HG03354 (cell line): ENCODE measurements at regions not wholly inside any gene's neighbourhood (a gene's known extent, or its start where the extent isn't known, plus 50 kb on each side); places are given as distances from the start of the nearest gene placed in this dataset.

ENCODE experiments used
- ATAC-seq: cut with Tn5 transposase; IDR thresholded peaks from one replicate; pipeline ENCODE4 v1.9.1; 2021; ENCODE audit warnings: mild to moderate bottlenecking; ENCODE audit not compliant: unreplicated experiment, poor library complexity, severe bottlenecking

DNA sequence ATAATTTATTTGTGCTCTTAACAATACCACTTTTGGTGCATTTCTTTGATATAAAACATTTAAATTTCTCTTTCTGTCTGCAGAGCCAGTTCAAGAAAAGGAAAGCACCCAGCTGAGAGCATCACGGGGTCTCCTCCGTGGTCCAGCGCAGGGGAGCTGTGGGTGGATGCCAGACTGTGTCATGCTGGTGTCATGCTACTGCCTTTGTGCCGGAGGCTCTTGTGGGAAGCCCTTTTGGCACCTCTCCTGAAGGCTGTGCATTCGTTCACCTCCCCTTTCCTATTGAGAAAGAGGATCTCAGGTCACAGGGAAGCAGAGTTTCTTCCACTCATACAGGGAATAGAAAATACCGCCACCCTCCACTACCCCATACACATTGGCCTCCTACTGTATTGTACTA is 450.4 kb downstream of the GALR1 start:
- no peak for ATAC-seq

DNA sequence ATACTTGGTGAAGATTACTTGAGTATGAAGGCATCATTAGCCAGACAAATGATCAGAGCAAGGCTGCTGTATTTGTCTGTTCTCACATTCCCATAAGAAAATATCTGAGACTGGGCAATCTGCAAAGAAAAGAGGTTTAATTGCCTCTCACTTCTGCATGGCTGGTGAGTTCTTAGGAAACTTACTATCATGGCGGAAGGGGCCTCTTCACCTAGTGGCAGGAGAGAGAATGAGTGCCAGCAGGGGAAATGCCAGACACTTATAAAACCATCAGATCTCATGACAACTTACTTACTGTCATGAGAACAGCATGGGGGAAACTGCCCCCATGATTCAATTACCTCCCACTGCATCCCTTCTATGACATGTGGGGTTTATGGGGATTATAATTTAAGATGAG is 452.3 kb downstream of the GALR1 start:
- no peak for ATAC-seq

DNA sequence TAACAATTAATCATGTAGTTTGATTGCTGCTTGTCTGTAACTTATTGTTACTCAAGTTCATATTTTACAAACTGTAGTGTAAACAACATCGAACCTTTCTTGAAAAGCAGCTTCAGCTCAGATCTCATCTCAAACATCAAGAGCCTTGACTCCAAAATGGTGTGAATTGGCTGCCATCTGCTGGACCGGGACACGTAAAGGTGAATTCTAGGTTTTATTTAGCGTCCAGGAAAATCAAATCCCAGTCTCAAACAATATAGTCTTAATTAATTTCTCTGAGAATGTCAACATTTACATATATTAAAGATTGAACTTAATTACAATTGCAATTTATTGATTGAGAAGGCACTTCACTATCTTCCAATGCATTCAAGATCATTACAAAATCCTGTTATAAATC is 453.0 kb downstream of the GALR1 start:
- ATAC-seq: no peak

DNA sequence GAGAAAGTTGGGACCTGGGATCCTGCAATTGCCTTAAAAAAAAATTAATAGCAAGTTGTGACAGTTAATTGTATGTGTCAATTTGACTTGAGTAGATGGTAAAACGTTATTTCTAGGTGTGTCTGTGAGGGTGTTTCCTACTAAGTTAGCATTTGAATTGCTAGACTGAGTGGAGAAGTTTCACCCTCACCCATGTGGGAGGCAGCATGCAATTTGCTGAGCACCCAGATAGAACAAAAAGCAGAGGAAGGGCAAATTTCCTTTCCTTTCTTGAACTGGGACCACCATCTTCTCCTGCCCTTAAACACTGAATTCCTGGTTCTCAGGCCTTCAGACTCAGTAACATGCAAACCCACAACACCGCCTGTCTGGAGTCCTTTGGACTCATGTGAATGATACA is 455.7 kb downstream of the GALR1 start:
- no peak for ATAC-seq

DNA sequence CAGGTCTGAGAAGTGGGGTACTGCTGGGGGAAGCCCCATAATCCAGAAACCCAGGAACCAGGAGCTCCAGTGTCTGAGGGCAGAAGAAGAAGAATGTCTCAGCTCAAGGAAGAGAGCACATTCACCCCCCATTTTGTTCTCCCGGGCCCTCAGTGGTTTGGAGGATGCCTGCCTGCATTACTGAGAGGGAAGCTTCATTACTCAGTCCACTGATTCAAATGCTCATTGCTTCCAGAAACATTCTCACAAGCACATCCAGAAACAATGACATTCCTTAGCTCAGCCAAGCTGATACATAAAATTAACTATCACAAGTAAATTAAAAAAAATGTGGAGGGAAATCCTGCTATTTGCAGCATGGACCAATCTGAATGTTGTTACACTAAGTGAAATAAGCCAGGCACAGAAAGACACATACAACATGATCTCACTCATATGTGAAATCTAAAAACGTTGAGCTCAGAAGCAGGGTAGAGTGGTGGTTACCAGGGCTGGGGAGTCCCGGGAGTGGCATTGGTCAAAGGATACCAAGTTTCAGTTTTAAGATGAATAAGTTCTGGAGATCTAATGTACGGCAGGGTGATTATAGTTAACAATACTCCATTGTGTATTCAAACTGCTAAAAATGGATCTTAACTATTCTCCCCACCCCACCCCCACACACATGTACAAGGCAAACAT is 459.3 kb downstream of the GALR1 start:
- ATAC-seq: peak; percentile 84

DNA sequence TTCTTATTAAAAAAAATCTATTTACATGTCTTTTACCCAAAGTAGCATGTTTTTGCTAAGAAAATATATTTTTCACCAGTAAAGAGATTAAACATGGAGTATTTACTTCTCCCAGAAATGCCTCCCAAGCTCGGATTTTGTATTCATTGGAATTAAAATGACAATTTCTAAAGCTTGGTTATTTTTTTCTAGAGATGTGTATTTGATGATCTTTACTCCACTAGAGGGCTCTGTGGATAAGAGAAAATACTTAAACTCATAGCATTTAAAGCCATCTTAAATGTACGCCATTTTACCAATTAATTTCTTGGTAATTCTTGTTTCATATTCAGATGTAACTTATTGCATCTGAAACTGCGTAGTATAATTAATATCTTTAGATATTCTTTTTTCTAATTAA is 461.4 kb downstream of the GALR1 start:
- ATAC-seq: no peak

DNA sequence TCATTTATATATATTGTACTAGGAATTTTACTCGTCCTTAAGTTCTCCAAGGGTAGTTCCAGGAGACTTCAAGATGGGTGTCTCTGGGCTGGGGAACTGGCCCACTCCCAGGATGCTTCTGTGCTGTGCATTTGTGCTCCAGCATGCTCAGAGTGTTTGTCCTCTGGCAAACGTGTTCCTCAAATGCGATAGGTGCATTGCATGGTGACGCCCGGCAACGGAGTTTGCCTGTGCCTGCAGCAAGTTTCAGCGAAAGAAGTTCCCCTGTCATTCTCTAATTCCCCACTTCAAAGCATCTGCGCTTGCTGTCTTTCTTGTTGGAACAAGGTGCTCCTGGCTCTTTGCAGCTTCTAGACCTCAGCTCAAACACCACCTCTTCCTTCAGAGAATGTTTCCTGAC is 465.1 kb downstream of the GALR1 start:
- no peak for ATAC-seq

DNA sequence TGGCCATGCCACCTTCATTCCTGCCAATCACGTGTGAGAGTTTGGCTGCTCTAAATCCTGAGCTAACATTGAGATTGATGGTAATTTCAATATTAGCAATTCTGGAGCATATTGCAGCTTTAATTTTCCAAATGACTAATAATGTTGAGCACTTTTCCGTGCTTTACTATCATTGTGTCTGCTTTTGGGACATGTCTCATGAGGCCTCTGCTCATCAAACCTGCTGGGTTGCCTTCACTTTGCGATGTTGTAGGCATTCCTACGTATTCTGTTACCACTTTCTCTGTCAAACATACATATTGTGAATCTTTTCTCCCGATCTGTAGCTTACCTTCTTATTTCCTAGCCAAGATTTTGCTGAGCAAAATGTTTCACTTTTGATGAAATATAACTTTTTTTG is 466.6 kb downstream of the GALR1 start:
- ATAC-seq: no peak

DNA sequence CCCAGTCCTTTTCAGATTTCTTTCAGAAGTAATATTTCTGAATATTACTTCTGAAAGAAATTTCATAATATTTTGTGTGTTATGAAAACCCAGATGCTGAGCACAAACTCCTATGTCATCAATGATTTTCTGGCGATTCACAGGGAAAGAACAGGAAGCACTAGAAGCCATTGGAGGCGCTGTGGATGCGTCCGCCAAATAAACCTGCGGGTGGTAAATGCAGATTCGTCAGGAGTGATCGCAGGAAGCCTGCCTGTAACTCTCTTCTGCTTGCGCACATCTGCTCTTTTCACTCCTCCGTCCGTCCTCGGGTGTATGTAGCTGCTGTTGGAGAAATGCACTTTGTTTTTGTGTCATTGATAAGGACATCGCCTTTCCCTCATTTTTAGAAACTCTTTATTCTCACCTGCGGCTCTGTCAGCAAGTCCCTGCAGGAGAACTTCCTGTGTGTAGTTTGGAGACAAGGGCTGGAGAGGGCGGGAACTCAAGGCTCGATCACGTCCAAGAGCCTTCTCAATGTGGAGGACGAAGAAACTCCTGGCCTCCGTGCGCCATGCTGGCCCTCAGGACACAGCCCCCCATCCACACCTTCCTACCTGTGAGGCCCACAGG is 483.8 kb downstream of the GALR1 start:
- ATAC-seq: no peak

DNA sequence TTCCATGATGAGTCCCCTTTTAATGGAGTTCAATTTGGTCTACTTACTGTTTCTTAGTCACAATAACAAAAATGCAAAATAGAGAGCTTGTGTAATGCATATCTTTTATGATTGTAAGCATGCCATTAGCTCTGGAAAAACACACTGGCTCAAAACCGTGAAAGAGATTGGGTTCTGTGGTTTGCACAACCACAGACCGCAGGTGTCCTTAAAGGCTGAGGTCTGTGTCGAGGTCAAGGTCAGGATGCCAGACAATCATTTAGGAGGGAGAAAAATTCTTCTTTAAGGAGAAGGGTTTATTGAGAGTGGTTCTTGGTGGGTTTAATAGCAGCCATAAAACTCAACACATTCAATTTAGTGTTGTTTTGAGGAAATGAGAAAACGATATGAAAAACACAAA is 487.2 kb downstream of the GALR1 start:
- no peak for ATAC-seq

DNA sequence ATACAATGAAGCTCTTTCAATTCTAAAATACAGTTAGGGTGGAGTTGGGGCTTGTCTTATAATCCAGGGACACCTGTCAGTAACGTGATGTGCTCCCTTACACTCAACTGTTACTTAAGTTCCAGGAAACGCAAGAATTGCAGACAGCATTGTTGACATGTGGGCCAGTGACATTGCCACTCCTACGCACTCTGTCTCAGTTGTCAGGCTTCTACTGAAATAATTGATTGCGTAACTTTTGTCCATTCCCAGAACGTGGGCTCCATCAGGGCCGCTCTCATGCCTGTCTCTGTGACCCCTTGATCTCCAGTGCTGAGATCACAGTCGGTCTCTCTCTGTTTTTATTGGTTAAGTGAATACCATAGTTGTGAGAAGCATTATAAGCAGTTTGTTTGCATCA is 487.8 kb downstream of the GALR1 start:
- no peak for ATAC-seq

DNA sequence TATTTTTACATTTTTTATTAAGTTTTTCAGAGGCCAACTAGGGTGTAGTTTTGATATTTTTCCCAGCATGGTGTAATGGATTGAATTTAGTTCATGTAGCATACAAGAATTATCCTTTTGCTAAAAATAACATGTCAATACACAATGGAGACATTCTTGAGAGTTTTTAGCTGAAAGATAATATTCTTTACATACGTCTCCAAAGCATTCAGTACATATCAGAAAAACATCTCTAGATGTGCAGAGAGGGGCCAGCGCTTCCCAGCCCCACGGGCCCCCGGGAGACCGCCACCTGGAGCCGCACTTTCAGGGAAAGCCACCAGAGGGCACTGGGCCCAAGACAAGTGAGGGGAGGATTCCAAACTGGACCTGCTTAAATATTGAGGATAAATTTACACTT is 499.4 kb downstream of the GALR1 start:
- no peak for ATAC-seq

DNA sequence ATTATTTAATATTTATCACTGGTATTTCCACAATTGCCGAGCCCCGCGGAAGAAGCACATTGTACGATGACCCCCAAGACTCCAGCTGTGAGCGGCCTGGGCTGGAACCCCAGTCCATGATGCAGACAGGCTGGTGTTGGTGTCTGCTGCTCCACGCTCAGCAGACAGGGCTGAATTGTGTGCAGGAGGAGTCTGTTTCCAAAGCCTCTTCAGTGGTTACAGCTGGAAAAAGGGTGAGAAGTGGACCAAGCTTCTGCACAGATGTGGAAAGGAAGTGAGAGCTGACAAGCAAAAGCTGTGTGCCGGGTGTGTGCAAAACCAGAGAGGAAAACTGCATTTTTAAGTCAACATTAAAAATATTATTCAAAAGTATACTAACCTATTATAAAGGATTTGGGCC is 500.4 kb downstream of the GALR1 start:
- no peak for ATAC-seq

DNA sequence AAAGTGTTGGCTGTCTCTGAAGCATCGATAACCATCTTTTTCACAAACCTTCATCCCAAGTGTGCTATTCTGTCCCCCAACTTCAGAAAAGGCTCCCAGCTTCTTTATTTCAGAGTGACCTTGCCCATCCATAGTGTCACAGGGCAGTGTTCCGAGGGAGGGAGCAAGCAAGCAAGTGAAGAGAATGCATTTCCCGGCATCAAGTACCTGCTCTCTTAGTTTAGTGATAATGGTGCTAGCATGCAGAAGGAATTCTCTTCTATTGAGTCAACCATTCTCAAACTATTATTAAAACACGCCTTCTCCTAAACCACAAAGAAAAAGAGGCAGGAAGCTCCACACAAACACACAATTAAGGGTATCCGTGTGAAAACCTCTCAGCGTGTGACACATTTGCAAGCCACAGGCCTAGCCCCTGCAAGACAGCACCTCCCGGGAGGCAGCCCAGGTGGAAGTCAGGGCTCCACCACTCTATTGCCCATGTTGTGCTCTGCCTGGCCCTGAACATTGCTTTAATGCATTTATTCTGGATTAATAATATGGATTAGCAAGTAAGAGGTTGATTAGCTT is 504.9 kb downstream of the GALR1 start:
- no peak for ATAC-seq

DNA sequence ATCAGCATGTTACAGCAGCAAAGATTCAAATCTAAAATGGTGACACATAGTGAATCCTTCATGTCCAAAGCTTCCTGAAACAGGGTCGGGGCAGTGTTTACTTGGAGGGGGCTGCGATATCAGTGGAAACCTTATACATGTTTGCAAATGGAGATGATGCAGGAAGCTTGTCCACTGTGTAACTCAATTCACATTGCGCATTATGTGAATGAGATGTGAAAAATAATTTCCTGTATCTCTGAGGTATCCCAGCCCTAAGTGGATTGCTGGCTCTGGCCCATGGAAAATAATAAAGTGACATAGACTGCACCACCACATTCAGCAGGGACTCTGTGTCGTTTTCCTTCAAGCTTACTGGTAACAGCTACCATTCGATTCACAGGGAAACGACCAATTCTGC is 505.5 kb downstream of the GALR1 start:
- ATAC-seq: no peak

DNA sequence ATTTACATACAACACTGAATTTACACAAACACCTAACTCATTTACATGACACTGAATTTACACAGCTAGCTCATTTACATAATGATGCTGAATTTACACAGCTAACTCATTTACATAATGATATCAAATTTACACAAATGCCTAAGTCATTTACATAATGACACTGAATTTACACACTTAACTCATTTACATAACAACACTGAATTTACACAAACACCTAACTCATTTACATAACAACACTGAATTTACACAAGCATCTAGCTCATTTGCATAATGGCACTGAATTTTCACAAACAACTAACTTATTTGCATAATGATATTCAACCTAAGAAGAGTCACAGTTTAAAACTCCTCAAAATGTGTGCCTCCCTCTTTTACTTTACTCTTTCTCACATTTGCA is 511.7 kb downstream of the GALR1 start:
- no peak for ATAC-seq

DNA sequence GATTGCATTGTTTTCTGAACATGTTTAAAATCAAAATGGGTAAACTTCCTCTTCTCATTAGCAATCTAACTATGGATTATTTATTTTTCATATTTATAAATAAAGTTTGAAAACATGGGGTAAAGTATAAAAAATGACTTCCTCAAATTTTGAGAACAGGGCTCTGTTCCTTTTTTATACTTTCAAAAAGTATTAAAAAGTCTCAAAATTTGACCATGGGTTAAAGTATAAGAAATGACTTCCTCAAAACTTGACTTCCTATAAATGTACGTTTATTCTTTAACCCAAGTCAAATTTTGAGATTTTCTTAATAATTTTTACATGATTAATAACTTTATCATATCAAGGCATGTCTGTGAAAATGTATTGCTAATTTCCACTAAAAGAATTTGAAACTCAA is 512.4 kb downstream of the GALR1 start:
- ATAC-seq: no peak

DNA sequence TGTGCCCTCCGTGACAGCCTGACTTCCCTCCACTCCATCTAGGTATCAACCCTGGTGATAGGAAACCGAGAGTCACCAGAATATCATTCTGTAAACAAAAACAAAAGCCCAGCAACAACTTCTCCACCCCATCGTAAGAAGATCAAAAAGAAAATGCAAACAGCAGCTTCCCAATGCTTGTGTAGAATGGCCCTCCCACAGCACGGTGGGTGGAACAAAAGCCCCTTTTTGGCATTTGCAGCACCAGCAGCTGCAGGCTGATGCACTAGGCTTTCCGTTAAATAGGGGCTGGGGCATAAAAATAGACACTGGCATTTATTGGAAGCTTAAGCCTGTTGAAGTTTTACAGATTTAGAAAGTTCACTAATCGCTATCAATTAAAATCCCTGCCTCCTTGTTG is 513.0 kb downstream of the GALR1 start:
- no peak for ATAC-seq

DNA sequence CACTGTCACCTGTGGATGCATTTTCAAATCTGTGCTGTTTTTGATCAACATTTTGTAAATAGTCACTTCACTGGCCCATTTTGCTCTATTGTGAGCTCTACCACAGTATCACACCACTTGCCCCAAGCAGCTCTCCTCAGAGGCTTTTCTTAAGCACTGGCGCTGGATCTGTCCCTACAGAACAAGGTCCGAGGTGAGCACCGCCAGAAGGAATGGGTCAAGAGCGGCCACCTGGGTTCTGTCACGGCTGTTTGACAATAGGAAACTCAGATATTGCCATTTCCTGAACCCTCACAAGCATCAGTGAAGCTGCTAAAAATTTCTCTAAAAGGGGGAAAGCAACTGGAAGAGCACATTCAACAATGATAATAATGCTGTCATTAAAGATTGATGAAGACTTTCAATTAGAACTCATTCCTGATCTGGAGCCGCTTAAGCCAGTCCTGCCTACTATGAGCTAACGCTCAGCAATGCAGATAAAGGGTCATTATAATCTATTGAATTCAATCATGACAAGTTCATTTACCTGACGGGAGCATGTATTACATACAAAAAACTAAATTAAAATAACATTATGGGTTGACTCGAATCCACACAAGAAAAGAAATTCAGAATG is 514.0 kb downstream of the GALR1 start:
- ATAC-seq: no peak

DNA sequence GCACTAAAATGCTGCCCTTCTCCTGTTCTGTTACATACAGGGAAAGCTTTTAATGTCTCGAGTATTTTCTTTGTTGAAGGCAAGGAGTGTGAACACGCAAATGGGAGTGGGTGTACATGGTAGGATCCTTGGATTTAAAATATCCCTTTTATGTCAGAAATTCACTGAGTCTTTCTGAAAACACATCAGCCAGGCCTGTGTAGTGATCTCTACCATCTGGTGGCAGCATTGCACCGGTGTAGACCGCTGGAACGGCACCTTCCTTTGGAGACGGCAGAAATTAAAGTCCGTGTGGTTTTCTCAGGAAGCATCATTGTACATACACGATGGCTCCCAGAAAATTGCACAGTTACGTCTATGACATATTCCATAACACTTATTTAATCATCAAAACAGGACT is 515.8 kb downstream of the GALR1 start:
- ATAC-seq: no peak

DNA sequence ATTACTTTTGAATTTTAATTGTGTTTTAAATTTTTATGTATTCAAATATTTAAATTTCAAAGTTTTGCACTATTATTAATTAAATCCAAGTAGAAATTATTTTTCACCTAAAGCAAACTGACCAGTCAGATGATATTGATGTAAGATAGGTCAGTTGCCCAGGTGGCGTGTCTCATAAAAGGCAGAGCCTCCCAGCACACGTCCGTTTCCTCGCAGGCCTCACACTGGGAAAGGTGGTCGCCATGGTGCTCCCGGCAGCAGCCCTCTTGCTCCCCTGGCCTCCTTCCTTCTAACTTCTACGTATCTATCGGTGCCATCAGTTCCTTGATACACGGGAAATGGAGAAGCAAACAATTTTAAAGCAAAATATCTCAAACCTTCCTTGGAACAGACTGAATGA is 516.8 kb downstream of the GALR1 start:
- ATAC-seq: no peak
